ENCODE measurements at regions not wholly inside any gene's neighbourhood (a gene's known extent, or its start where the extent isn't known, plus 50 kb on each side); places are given as distances from the start of the nearest gene placed in this dataset.

DNA sequence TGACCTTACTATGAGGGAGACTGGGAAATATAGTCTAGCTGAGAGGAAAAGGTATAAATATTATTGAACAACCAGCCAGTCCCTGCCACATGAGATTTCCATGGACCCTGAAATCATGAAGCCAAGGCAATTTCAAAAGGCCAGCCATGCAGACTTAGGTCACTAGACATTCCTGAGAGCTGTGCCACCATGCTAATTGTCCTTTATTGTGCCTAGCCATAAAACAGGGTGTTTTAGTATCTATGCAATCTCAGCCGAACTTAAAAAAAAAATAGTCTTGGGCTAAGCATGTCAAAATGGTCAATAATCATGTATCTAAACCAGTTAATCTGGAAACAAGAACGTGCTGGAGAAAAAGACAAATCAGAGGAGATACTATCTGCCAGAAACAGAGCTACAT lies 269.5 kb downstream of the LNPK start:
- TF ChIP-seq, protein P1, sequence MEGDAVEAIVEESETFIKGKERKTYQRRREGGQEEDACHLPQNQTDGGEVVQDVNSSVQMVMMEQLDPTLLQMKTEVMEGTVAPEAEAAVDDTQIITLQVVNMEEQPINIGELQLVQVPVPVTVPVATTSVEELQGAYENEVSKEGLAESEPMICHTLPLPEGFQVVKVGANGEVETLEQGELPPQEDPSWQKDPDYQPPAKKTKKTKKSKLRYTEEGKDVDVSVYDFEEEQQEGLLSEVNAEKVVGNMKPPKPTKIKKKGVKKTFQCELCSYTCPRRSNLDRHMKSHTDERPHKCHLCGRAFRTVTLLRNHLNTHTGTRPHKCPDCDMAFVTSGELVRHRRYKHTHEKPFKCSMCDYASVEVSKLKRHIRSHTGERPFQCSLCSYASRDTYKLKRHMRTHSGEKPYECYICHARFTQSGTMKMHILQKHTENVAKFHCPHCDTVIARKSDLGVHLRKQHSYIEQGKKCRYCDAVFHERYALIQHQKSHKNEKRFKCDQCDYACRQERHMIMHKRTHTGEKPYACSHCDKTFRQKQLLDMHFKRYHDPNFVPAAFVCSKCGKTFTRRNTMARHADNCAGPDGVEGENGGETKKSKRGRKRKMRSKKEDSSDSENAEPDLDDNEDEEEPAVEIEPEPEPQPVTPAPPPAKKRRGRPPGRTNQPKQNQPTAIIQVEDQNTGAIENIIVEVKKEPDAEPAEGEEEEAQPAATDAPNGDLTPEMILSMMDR (IDR thresholded peaks at IDR 0.05; ENCODE audit: low read length), result no peak
- no peak for TF ChIP-seq EZH2 (IDR thresholded peaks at IDR 0.05; ENCODE audit: borderline replicate concordance, low read length)
